ENCODE measurements at regions not wholly inside any gene's neighbourhood (a gene's known extent, or its start where the extent isn't known, plus 50 kb on each side); places are given as distances from the start of the nearest gene placed in this dataset.
"Not testable (repeated sequence)": the region's sequence is repeated elsewhere in the genome, so short reads cannot be mapped to it uniquely, and the experiment has no call there.

DNA sequence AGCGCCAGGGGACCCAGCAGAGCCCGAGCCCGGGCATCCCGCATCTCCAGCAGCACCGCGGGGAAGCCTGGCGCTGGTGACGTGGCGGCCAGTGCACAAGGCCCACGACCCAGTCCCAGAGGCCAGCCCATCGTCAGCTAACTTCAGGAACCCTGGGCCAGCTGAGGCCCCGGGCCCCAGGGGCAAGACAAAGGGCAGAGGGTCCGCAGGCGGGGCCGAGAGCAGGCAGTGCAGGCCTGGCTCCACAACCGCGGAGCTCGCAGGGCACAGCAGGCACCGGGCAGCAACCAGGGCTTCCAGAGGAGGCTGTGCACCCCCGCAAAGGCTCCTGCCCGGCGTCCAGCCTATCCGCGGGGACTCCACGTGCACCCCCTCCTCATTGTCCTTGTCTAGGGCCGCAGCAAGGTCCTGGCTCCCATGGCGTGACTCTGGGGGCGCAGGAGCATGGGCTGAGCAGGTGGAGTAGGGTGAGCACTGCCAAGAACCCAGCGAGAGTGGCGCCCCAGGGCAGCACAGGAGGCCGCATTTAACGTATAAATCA, 352.5 kb downstream of the KCNJ18 start:
- 87 to 91% methylated on average over 9 to 14 of the region's 32 CpGs for WGBS, 2 experiments (ENCODE audit: insufficient coverage in 2 of 2)
- H3K4me3 ChIP-seq (ENCODE audit: extremely low read depth, insufficient read depth, low read length, poor library complexity, severe bottlenecking); H3K27ac ChIP-seq (ENCODE audit: low read depth, low read length, severe bottlenecking): not testable (repeated sequence)

GRCh38 chr17:22047521-22047920, 355.2 kb downstream of the KCNJ18 start:
- not testable (repeated sequence) for H3K27ac ChIP-seq (ENCODE audit: low read depth, low read length, severe bottlenecking); H3K9me3 ChIP-seq (ENCODE audit: control insufficient read depth, low read length); H3K4me1 ChIP-seq (ENCODE audit: control insufficient read depth, insufficient read depth, low read length, poor library complexity, severe bottlenecking); H3K36me3 ChIP-seq (ENCODE audit: control insufficient read depth, insufficient read depth, low read length); H3K4me3 ChIP-seq (ENCODE audit: extremely low read depth, insufficient read depth, low read length, poor library complexity, severe bottlenecking)
- 83 to 88% methylated on average over 4 to 5 of the region's 6 CpGs for WGBS, 2 experiments (ENCODE audit: insufficient coverage in 2 of 2)

More for the DNA sequence above, 352.5 kb downstream of the KCNJ18 start:
- H3K4me1 ChIP-seq (ENCODE audit: control insufficient read depth, insufficient read depth, low read length, poor library complexity, severe bottlenecking); H3K9me3 ChIP-seq (ENCODE audit: control insufficient read depth, low read length); H3K36me3 ChIP-seq (ENCODE audit: control insufficient read depth, insufficient read depth, low read length): not testable (repeated sequence)

GRCh38 chr17:22048226-22048625, 355.9 kb downstream of the KCNJ18 start:
- H3K9me3 ChIP-seq (ENCODE audit: control insufficient read depth, low read length); H3K4me1 ChIP-seq (ENCODE audit: control insufficient read depth, insufficient read depth, low read length, poor library complexity, severe bottlenecking); H3K27ac ChIP-seq (ENCODE audit: low read depth, low read length, severe bottlenecking); H3K4me3 ChIP-seq (ENCODE audit: extremely low read depth, insufficient read depth, low read length, poor library complexity, severe bottlenecking); H3K36me3 ChIP-seq (ENCODE audit: control insufficient read depth, insufficient read depth, low read length): not testable (repeated sequence)
- WGBS, 2 experiments (ENCODE audit: insufficient coverage in 2 of 2) = 71 to 75% methylated on average over 1 to 2 of the region's 5 CpGs

- no CpG with 5 or more reads among the region's 3 CpGs for WGBS, 2 experiments (ENCODE audit: insufficient coverage in 2 of 2)
- not testable (repeated sequence) for H3K27ac ChIP-seq (ENCODE audit: low read depth, low read length, severe bottlenecking)
Measured at GRCh38 chr17:22050766-22051165, 358.4 kb downstream of the KCNJ18 start.

GRCh38 chr17:22052715-22053114, 360.4 kb downstream of the KCNJ18 start:
- H3K27ac ChIP-seq (ENCODE audit: low read depth, low read length, severe bottlenecking); H3K4me3 ChIP-seq (ENCODE audit: extremely low read depth, insufficient read depth, low read length, poor library complexity, severe bottlenecking); H3K9me3 ChIP-seq (ENCODE audit: control insufficient read depth, low read length); H3K36me3 ChIP-seq (ENCODE audit: control insufficient read depth, insufficient read depth, low read length); H3K4me1 ChIP-seq (ENCODE audit: control insufficient read depth, insufficient read depth, low read length, poor library complexity, severe bottlenecking): not testable (repeated sequence)

More at GRCh38 chr17:22050766-22051165, 358.4 kb downstream of the KCNJ18 start:
- not testable (repeated sequence) for H3K4me1 ChIP-seq (ENCODE audit: control insufficient read depth, insufficient read depth, low read length, poor library complexity, severe bottlenecking); H3K36me3 ChIP-seq (ENCODE audit: control insufficient read depth, insufficient read depth, low read length); H3K4me3 ChIP-seq (ENCODE audit: extremely low read depth, insufficient read depth, low read length, poor library complexity, severe bottlenecking); H3K9me3 ChIP-seq (ENCODE audit: control insufficient read depth, low read length)

- H3K27ac ChIP-seq (ENCODE audit: low read depth, low read length, severe bottlenecking) = not testable (repeated sequence)
Measured at GRCh38 chr17:22056566-22056965, 364.2 kb downstream of the KCNJ18 start.

DNA sequence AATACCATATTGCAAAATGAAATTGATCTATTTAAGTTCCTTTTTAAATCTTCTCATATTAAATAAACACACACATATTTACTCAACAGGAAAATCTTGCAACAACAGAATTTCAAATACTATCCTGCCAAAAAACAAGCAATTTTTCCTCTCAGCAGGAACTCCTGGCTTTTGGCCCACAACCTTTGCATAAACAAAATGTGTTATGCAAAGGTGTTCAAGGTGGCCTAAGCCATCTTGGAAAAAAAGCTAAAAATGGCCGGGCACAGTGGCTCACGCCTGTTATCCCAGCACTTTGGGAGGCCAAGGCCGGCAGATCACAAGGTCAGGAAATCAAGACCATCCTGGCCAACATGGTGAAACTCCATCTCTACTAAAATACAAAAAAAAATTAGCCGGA, 383.6 kb downstream of the KCNJ18 start:
- WGBS, 2 experiments (ENCODE audit: insufficient coverage in 2 of 2) = no CpG with 5 or more reads among the region's 4 CpGs
- not testable (repeated sequence) for H3K36me3 ChIP-seq (ENCODE audit: control insufficient read depth, insufficient read depth, low read length); H3K4me3 ChIP-seq (ENCODE audit: extremely low read depth, insufficient read depth, low read length, poor library complexity, severe bottlenecking); H3K9me3 ChIP-seq (ENCODE audit: control insufficient read depth, low read length); H3K27ac ChIP-seq (ENCODE audit: low read depth, low read length, severe bottlenecking); H3K4me1 ChIP-seq (ENCODE audit: control insufficient read depth, insufficient read depth, low read length, poor library complexity, severe bottlenecking)

More at GRCh38 chr17:22056566-22056965, 364.2 kb downstream of the KCNJ18 start:
- H3K4me1 ChIP-seq (ENCODE audit: control insufficient read depth, insufficient read depth, low read length, poor library complexity, severe bottlenecking); H3K36me3 ChIP-seq (ENCODE audit: control insufficient read depth, insufficient read depth, low read length); H3K4me3 ChIP-seq (ENCODE audit: extremely low read depth, insufficient read depth, low read length, poor library complexity, severe bottlenecking); H3K9me3 ChIP-seq (ENCODE audit: control insufficient read depth, low read length): not testable (repeated sequence)
- WGBS, 2 experiments (ENCODE audit: insufficient coverage in 2 of 2) = 50% methylated on average over 1 of the region's 1 CpG; no CpG with 5 or more reads in 1 of the 2 experiments

DNA sequence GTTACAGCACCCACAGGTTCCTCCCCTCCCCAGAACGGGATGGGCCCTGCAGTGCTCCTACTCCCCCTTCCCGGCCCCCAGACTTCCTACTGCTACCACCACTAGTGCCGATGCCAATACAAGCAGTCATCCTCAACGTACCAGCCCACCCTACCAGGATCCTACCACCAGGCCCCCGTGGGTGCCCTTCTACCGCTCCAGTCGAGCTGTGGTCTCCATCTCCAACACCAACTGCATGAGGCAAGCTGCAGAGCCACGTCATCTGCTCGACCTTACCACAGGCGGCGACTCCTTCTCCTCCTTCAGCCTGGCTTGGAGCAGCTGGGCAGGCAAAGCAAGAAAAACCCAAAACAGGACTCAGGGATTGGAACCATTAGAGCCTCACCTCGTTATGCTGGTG, 396.3 kb downstream of the KCNJ18 start:
- H3K27ac ChIP-seq (ENCODE audit: low read depth, low read length, severe bottlenecking); H3K36me3 ChIP-seq (ENCODE audit: control insufficient read depth, insufficient read depth, low read length); H3K4me3 ChIP-seq (ENCODE audit: extremely low read depth, insufficient read depth, low read length, poor library complexity, severe bottlenecking); H3K4me1 ChIP-seq (ENCODE audit: control insufficient read depth, insufficient read depth, low read length, poor library complexity, severe bottlenecking); H3K9me3 ChIP-seq (ENCODE audit: control insufficient read depth, low read length): not testable (repeated sequence)
- 85% methylated on average over 3 of the region's 12 CpGs; no CpG with 5 or more reads in 1 of the 2 experiments for WGBS, 2 experiments (ENCODE audit: insufficient coverage in 2 of 2)

GRCh38 chr17:22090263-22090935, 398.1 kb downstream of the KCNJ18 start:
- no peak overlapping the region for H3K4me3 ChIP-seq (ENCODE audit: extremely low read depth, insufficient read depth, low read length, poor library complexity, severe bottlenecking)
- H3K9me3 ChIP-seq (ENCODE audit: control insufficient read depth, low read length) = no peaks in the 10 kb centered on the region
- H3K27ac ChIP-seq (ENCODE audit: low read depth, low read length, severe bottlenecking) = no peak overlapping the region
- no peaks in the 10 kb centered on the region for H3K36me3 ChIP-seq (ENCODE audit: control insufficient read depth, insufficient read depth, low read length)
- no peaks in the 10 kb centered on the region for H3K4me1 ChIP-seq (ENCODE audit: control insufficient read depth, insufficient read depth, low read length, poor library complexity, severe bottlenecking)
- 90 to 92% methylated on average over 15 to 20 of the region's 25 CpGs for WGBS, 2 experiments (ENCODE audit: insufficient coverage in 2 of 2)

- not testable (repeated sequence) for H3K4me1 ChIP-seq (ENCODE audit: control insufficient read depth, insufficient read depth, low read length, poor library complexity, severe bottlenecking); H3K27ac ChIP-seq (ENCODE audit: low read depth, low read length, severe bottlenecking); H3K36me3 ChIP-seq (ENCODE audit: control insufficient read depth, insufficient read depth, low read length); H3K9me3 ChIP-seq (ENCODE audit: control insufficient read depth, low read length); H3K4me3 ChIP-seq (ENCODE audit: extremely low read depth, insufficient read depth, low read length, poor library complexity, severe bottlenecking)
- 79 to 83% methylated on average over 5 to 7 of the region's 11 CpGs for WGBS, 2 experiments (ENCODE audit: insufficient coverage in 2 of 2)
Measured at GRCh38 chr17:22091041-22091679, 398.8 kb downstream of the KCNJ18 start.

DNA sequence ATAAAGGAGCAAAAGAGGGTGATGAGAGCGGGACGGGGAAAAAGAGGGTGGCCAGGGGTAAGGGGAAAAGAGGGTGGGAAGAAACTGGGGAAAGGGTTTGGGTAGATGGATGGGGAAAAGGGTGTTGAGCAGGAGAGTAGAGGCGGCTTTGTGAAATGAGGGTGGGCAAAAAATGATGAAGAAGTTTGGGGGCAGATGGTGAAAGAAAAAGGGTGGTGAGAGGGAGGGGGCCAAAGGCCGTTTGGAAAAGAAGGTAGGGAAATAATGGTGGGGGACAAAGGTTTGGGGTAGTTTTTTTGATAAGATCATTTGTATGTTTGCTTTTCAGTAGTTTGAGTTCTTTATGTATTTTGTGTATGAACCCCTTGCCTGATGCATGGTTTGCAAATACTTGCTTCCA, 399.5 kb downstream of the KCNJ18 start:
- H3K9me3 ChIP-seq (ENCODE audit: control insufficient read depth, low read length); H3K36me3 ChIP-seq (ENCODE audit: control insufficient read depth, insufficient read depth, low read length); H3K27ac ChIP-seq (ENCODE audit: low read depth, low read length, severe bottlenecking); H3K4me1 ChIP-seq (ENCODE audit: control insufficient read depth, insufficient read depth, low read length, poor library complexity, severe bottlenecking); H3K4me3 ChIP-seq (ENCODE audit: extremely low read depth, insufficient read depth, low read length, poor library complexity, severe bottlenecking): not testable (repeated sequence)
- 73 to 100% methylated on average over 1 to 3 of the region's 4 CpGs for WGBS, 2 experiments (ENCODE audit: insufficient coverage in 2 of 2)
